ENCODE measurements at regions not wholly inside any gene's neighbourhood (a gene's known extent, or its start where the extent isn't known, plus 50 kb on each side); places are given as distances from the start of the nearest gene placed in this dataset.

DNA sequence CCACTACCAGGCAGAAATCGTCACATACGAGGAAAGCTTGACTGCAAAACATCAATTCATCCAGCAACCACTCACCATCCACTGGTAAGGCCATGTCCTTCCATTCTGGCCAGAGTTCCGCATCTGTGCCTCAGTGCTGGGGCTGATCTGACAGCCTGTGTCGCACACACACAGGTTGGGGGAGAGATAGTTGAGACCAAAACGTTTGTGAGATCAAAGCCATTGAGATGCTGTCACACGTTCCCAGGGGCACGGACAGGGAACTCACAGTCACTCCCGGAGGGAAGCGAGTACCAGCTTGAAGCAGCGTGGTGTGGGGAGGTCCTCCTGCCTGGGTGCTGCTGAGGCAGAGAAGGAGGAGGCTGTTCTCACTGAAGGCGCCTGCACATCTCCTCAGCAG, 458.5 kb upstream of the SALL3 start:
- DNase-seq, result no peak

DNA sequence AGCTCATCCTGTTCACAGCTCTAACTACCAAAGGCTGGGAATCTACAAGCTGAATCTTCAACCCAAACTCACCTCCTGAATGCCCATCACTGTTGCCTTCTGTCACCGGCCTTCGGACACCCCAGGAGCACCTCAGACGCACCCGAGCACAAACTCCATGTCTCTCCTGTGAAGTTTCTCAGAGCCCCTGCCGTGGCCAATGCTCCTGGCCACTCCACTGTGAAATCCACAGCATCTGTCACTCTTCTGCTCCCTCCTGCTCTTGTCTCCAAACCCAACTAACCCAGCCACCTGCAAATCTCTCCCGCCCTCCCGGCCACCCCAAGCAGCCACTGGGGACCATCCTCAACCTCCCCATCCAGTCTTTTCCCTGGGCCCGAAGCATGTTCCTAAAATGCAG, 457.9 kb upstream of the SALL3 start:
- DNase-seq, result no peak

DNA sequence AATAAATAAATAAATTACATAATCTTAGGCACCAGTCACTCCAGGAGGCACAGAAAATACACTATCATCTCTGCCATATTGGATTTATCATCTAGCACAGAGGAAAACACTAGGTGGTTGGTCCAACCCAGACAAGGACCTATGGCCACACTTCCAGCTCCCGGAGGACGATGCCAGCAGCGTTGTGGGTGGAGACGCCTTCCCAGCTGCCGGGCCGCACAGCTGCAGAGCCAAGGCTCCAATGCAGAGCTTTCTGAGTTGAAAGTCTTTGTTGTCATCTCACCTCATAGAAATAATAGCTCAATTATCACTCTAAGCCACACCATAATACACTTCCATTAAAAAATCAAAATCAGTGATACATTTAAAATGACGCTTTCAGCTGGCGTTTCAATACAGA, 457.1 kb upstream of the SALL3 start:
- DNase-seq, result no peak

DNA sequence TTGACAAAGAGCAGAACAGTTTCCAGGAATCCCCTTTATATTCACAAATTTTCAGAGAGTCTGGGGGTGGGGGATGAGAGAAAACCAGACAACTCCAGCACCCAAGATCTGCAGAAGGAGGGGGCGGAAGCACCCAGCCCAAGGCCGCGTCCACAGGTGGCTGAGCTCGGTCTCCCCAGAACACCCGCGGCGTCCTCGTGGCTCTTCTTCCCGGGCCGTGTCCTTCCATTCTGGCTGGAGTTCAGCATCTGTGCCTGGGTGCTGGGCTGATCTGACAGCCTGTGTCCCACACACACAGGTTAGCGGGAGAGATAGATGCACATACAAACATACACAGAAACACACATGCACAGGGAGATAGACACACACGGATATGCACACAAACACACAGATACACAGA, 455.8 kb upstream of the SALL3 start:
- no peak for DNase-seq

DNA sequence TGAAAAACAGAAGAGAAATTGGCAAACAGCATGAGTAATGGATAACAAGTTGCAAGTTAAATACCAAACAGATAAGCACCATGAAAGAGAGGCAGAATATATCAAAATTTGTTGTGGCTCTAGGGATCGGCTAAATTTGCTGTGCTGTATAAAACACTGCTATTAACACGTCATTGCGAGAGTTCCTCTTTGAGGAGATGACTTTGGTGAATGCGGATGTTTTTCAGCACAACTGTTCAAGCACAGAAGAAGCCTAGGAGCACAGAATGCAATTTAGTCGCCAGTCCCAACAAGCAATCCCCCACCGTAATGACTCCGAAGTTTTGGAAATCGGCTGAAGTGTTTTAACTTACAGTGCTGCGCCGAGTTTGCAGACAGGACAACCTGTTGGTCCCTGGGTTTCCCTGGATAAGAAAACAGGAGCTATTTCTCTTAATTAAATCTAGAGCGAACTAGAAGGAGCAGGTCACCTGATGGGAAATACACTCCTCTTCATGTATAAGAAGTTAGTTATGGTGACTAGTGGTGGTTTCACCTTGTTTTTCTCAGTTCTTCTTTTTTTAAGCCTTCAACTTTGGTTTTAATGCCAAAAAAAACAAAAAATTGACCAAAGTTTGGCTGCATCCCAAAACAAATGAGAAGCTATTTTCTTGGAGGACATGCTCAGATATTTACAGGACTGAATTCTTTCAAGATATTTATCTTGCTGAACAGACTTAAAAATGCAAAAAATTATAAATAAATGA, 454.1 kb upstream of the SALL3 start:
- DNase-seq, result no peak

DNA sequence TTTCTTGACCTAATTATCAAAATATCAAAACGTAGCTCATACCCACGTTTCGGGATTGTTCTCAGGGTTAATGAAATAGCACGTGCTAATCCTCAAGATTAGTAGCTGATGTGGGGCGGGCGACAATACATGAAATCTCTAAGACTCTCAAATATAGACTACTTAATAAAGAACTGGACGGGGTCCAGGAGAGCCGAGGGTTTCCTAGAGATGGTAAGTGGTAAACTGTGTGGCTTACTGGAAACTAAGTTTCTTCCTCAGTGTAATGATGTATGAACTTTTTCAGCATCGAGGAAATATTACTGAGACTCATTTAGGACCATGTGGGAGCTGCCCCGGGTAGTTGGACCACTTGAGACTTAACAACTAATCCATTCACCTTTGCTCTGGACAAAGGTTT, 453.3 kb upstream of the SALL3 start:
- DNase-seq, result no peak

DNA sequence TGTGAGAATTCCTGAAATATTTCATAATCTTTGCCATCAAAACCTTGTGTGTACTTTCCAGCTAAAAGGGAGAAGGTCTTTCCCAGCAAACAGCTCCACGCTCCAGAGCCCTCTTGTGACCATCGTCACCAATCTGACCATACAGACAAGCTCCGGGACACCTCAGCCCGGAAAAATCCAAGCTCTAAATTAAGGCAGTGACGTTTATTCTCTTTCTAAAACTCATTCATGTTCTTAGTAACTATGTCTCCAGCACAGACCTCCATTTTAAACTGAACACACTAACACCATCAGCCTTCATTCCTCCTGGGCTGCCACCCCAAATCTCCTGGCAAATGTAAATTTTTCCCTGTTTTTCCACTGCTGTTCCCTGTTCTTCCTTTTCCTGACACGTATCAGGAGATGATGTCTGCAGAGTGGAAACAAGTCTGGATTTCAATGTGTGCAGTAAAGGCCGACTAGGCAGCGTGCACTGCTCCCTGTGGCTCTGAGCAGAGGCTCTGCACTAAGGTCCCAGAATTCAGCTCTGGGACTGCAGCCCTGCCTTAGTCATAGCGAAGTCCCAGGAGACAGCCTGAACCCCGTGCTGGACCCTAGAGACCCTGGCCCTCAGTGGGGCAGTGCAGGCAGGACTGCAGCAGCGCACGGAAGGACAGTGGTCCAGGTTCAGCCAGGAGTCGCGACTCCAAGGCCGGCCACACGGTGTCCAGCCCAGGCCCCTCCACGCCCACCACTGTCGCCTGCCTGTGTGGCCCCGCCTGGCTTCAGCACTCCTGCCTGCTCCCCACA, 452.5 kb upstream of the SALL3 start:
- no peak for DNase-seq

DNA sequence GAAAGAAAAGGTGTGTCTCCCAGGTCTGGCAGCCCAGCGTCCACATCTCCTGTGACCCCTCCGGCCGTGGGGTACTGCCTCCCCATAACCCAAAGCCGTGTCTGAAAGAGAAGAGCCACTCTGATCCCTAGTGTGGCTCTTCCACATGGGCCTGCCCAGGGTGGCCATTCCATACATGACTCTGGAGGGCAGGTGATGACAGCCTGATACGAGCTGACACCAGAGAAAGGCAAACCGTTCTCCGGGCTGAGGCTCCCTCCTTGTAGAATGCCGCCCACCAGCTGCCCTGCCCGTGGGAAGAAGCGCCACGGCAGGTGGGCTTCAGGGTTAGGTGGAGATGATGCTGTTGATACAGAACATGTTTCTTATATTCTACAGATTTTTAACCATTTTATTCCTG, 451.6 kb upstream of the SALL3 start:
- DNase-seq, result no peak

DNA sequence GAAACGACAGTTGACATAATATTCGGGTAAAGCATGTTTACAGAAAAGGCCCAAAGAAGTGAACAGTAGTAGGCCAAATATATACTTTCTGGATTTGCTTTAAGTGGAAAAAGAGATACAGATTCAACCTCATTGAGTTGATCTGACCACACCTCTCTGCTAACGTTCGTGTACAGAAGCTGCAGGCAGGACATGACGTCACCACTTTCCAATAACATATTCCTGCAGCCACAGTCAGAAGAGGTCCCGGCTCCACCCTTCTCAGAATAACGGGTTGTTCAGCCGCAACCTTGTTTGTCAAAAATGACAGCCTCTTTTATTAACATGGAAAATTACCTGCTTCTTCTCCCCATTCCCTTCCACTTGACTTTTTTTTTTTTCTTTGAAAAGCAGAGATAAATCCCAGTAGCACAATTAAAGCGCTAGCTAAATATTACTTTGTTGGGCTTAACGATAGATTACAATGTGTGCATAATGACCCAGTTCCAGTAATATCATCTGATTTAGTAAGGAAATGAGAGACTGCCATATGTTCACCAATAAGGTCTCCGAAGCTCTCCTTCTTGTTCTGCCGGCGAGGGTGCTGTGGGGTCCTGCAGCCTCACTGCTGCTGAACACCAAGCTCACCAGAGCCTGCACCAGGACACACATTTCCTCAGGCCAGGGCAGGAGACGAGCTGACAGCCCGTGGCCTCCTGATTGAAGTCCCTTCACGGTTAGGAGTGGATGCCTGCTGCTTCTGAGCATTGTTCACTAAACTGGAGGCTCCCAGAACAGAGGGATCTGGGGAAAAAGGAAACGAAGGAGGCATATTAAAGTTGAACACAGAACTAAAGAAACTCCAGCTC, 451.0 kb upstream of the SALL3 start:
- no peak for DNase-seq

DNA sequence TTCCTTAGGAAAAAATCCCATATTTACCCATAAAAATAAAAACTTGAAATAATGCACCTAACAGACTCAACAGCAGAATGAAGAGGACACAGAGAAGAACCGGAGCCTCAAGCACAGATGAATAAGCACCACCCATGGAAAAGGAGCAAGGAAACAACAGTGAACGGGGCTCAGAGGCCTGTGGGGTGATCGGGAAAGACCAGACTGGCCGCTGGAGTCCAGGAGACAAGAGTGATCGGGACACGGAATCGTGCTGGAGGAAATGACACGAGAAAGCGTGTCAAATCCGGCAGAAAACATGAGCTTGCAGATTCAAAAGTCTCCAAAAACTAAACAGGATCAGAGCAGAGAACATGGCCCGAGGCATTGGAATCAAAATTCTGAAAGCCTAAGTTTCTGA, 448.0 kb upstream of the SALL3 start:
- DNase-seq, result no peak

DNA sequence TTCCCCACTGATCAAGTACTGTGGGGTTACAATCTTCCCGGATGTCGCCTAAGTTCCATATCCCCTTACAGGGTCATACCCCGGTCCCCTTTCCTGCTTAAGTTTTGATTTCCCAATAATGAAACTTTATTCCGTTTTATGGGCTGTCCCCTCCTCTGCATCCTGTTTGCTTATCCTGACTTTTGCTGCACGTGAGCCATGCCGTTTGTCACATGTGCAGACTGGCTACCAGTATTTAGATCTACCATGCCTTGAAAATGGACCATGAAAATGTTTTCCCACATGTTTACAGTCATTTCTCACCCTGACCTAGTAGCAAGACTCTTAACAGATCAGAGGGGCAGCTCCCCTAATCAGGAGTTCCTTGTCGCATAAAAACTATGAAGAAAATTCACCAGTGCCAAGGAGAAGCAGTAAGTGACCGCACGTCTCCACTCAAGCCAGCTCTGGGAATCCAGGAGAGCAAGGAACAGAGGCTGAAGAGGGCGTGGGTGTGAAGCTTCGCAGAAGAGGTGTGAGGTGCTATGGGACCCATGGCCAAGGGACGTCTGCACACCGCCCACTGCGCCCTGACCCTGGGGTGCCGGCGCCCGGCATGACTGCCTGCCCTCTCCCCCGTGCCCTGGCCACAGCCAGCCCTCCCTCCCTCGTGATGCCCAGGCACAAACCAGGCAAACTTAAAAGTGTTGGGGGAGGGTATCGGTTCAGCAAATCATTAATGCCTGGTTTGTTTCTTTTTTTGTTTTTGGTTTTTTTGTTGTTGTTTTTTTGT, 440.8 kb upstream of the SALL3 start:
- DNase-seq, result no peak

DNA sequence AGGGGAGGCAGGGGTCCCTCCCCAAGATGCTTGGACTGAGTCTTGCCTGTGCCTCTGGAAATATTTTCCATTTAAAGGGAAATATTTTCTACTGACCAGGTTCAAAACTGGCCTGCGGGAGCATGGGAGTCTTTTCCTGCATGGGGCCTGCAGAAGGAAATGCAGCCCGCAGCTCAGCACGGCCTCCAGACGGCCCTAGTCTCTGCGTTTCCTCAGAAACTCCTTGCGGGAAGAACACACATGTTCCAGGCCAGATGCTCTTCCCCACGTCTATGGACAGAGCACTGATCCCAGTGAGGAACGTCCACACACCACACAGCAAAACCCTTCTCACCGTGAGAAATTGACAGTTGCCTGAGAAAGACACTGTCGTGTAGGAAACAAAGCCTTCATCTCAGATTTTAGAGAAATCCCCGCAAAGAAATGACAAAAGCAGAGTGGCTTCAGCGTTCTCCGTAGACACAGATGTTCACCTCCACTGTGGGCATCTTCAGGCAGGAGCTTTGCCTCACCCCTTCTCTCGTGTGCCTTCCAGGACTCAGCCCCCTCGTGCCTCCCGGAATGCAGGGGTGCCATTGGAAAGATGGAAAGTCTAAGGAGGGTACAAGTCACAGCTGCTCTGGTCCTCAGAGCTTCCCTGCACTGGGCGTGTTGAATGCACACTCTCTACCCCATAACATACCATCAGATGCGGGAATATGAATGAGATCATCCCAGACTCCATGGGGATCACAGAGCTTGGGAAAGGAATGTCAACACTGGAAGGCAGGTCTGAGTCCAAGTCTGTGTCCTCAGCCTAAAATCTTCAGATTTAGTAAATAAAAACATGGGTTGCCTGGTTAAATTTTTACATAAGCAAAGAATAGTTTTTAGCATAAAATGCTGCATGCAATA, 438.7 kb upstream of the SALL3 start:
- no peak for DNase-seq

DNA sequence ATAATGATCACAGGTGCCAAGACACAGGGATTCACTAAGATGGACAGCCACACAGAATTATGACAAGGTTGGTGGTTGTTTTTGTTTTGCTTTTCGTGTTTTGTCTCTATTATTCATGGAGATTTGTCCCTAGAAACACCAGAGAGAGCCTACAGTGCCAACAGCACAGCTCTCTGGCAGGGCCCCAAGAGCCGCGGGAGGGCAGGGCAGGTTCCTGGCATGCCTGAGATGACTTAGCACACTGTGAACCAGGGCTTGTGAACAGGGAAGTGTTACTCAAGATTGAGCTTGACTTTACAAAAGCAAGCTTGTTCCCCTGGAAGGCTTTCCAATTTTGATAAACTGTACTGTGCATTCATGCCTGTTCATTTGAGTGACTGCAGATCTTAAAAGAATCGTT, 437.4 kb upstream of the SALL3 start:
- DNase-seq, result no peak

DNA sequence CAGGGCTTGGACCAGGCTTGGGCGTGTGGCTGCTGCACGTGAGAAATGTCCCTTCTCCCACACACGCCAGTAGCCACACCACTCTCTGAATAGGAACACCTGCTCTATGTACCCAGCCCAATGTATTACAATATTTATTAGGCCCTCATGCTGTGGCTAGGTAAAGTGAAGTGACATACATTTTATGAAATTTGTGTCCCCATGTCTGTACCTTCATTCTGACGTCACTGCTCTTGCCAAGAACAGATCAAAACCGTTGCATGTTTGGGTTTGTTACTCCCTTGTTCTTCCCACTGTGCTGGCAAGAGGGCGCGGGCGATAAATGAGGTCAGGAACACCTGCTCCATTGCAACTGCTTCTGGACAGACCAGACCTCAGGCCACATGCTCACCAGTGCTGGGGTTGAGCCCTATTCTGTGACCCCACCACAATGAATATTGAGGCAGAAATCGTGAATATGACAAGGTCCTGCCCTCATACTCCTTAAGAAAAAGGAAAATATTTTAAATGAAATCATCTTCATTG, 436.4 kb upstream of the SALL3 start:
- no peak for DNase-seq

DNA sequence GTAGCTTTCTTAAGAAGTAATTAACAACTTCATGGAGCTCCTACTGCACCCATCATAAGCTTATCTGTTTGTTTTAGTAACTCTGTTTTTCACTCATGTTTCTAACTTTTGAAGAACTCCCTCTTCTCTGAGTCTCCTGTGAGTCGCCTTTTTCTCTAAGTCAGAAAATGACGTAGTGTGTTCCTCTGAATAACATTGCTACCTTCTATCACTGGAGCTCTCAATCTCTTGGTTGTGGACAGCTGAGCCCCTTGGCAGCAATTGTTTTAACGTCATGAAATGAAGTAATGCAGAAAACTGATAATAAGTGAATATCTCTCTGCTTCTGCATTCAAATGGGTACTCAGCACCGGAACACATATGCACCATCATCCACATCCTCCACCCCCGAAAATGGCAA, 433.3 kb upstream of the SALL3 start:
- DNase-seq, result no peak

DNA sequence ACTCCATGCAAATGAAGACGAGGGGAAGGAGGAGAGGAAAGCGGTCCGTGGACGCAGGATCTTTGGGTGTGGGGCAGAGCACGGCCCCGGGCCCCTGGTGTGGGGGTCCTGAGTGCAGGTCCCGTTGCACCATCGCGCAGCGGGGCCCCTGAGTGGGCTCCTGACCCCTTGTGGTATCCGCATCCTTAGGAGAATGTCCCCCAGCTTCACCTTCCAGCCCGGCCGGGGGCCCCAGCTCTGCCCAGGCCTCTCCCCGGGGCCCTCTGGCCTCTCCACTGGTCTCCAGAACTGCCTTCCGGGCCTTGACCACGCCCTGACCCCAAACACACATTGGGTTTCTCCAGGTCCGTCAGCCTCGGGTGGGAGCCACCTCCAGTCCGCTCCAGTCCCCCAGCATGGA, 431.8 kb upstream of the SALL3 start:
- no peak for DNase-seq

DNA sequence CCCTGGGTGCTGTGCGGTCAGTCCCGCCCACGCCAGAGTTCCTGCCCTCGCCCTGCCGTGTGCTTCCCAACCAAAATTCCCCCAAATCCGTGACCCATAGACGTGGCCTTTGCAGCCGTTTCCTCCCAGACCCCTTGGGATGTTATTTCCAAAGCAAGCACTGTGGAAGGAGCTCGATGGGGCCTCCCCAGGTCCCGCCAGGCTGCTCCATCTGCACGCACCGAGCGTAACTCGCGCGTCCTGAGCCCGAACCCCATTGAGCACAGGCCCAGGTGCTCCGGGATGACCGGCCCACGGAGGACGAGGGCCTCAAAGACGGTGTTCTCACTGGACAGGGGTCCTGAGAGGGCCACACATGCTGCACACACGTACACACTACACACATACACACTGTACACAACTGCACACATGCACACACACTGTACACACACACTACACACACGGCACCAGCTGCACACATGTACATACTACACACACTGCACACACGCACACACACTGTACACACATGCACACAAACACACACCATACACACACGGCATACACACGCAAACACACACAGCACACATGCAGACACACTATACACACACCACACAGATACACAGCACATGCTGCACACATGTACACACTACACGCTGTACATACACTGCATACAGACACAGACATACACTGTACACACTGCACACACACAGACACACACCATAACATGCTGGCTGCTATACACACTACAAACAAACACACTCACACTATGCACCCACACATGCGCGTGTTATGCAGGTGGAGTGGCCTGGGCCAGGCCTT, 431.2 kb upstream of the SALL3 start:
- DNase-seq, result no peak

DNA sequence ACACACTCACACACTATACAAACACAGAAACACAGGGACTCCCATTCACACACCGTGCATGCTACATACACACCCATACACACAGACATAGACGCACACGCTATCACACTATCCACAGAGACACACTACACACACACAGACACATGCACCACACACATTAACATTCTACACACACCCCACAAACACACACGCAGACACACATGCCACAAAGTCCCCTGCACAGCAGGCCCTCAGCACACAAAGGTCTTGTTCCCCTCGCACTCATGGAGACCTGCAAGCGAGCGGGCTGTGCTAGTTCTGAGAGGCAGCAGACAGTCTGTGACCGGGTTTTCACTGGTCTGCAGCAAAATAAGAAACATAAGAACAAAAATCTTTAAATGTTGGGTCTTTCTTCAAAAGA, 429.6 kb upstream of the SALL3 start:
- no peak for DNase-seq

DNA sequence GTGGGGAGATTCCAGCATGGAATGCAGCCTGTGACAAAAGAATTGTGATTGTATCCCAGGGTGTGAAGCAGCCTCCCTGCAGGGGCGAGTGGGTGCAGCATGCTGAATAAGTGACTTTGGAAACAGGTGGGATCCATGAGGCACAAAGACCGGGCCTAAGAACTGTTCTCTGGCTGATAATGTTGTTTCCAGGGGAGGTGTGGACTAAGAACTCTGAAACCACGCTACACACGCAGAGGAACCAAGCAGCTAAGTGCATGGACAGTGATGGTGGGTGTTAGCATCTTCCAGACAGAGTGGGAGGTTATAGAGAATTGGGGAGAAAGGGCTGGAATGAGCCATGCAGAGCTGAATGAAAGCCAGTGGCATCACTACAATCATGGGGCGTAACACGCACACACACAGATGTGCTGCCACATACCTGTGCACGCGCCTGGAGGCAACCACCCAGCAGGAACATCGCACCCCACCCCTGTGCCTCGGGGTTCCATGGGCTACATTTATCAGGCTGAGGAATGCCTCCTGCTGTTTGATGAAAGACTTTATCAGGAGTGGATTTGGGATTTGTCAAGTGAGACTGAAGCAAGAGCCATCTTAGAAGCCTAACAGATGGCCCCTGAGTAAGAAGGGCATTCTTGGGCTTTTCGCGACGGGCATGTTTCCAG, 424.5 kb upstream of the SALL3 start:
- no peak for DNase-seq

DNA sequence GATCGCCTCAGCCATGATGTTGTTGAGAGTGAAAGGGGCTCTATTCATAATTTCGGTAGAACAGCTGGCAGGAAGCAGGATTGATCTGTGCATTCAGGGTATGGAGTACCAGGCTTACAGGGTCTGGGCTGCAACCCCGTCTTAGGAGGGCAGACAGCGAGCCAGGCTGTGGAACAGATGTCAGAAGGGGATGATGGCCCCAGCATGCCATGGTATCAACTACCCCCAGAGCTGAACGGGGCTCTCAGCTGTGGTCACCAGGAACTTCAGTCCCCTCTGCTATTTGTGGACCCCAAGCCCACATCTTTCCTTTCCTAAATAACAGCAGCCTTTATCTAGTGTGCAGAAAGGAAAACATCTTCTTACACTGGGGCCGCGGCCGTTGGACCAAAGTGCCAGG, 422.2 kb upstream of the SALL3 start:
- no peak for DNase-seq

All from fibroblast of skin of right biceps (primary cell).